Upper lobe of left lung (tissue), 4 donors: ENCODE measurements at regions not wholly inside any gene's neighbourhood (a gene's known extent, or its start where the extent isn't known, plus 50 kb on each side); places are given as distances from the start of the nearest gene placed in this dataset.
"Not testable (repeated sequence)": the region's sequence is repeated elsewhere in the genome, so short reads cannot be mapped to it uniquely, and the experiment has no call there.

Experiments
- CTCF ChIP-seq, 6 experiments: fragments of 450-650 bp in 4 of 6; fragments of 200-600 bp in 2 of 6; sonication (generic) in 2 of 6; IDR thresholded peaks; one replicate each; pipeline ENCODE4 v1.5.1; 2016 to 2019; ENCODE audit warnings: antibody characterized with exemption in 6 of 6
- EP300 ChIP-seq, 4 donors: sonication (generic); formaldehyde crosslinking; IDR thresholded peaks; one replicate each; pipeline ENCODE4 v1.5.1; 2017; ENCODE audit warnings: antibody characterized with exemption in 4 of 4, control low read depth in 2 of 4
- POLR2A ChIP-seq, 4 donors: fragments of 450-650 bp; IDR thresholded peaks; one replicate each; pipeline ENCODE4 v1.5.1; 2016 to 2017; ENCODE audit warnings: antibody characterized with exemption in 4 of 4, mild to moderate bottlenecking in 2 of 4
- POLR2AphosphoS5 ChIP-seq, 2 donors: sonication (generic); formaldehyde crosslinking; IDR thresholded peaks; one replicate each; pipeline ENCODE4 v1.5.1; 2017; ENCODE audit warnings: antibody characterized with exemption in 2 of 2

GRCh38 chr17:5771271-5771577 lies 186.9 kb upstream of the NLRP1 start:
- TF ChIP-seq CTCF, POLR2A, EP300, POLR2AphosphoS5 (IDR thresholded peaks at IDR 0.05): not testable (repeated sequence)
